ENCODE measurements at regions not wholly inside any gene's neighbourhood (a gene's known extent, or its start where the extent isn't known, plus 50 kb on each side); places are given as distances from the start of the nearest gene placed in this dataset.

DNA sequence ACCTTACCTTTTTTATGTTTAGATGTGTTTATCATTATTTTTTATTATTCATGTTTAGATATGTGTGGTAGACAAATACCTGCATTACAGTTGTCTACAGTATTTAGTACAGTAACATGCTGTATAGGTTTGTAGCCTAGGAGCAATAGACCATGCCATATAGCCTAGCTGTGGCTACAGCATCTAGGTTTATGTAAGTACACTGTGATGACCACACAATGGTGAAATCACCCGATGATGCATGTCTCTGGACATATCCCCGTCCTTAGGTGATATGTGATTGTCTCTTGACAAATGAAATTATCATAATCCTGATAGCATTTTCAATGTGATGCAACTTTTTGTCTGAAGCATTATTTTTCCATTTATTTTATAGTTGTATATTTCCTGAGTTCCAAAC lies 121.2 kb downstream of the DISP1 start:
- POLR2A ChIA-PET (ENCODE audit: partially characterized antibody): no interaction called here
- H3K4me1 ChIP-seq (replicated peaks in 1 of 4; ENCODE audit: control insufficient read depth in 3 of 4, insufficient read depth in 4 of 4, low read length in 3 of 4): no peaks in the 10 kb centered on the region
- H3K14ac ChIP-seq (ENCODE audit: insufficient read length): no peak overlapping the region
- TF ChIP-seq HDAC2 (IDR thresholded peaks at IDR 0.05; ENCODE audit: borderline replicate concordance in 1 of 2, low read depth in 2 of 2, low read length in 2 of 2) (no peak), SP1 (IDR thresholded peaks at IDR 0.05; ENCODE audit: low read depth, low read length) (no peak), POLR2A (IDR thresholded peaks at IDR 0.05; ENCODE audit: control extremely low read depth in 1 of 2, low read depth in 2 of 2, low read length in 2 of 2) (no peak), FOSL1 (IDR thresholded peaks at IDR 0.05; ENCODE audit: insufficient read depth, low read depth, low read length) (no peak), TCF12 (IDR thresholded peaks at IDR 0.05; ENCODE audit: low read depth, low read length) (no peak), CTBP2 (IDR thresholded peaks at IDR 0.05; ENCODE audit: borderline replicate concordance, insufficient read depth, insufficient read length, low read length) (no peak), HDAC6 (IDR thresholded peaks at IDR 0.05; ENCODE audit: low read depth, low read length) (no peak), BACH1 (IDR thresholded peaks at IDR 0.05; ENCODE audit: low read length) (no peak), CREB1 (IDR thresholded peaks at IDR 0.05) (no peak), CEBPB (IDR thresholded peaks at IDR 0.05; ENCODE audit: low read depth, low read length) (no peak), NRF1 (IDR thresholded peaks at IDR 0.05; ENCODE audit: low read depth, low read length) (no peak), SRF (IDR thresholded peaks at IDR 0.05; ENCODE audit: low read depth, low read length) (no peak)
- TF ChIP-seq, protein P1, sequence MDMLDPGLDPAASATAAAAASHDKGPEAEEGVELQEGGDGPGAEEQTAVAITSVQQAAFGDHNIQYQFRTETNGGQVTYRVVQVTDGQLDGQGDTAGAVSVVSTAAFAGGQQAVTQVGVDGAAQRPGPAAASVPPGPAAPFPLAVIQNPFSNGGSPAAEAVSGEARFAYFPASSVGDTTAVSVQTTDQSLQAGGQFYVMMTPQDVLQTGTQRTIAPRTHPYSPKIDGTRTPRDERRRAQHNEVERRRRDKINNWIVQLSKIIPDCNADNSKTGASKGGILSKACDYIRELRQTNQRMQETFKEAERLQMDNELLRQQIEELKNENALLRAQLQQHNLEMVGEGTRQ (IDR thresholded peaks at IDR 0.05; ENCODE audit: low read length): no peak
- TF ChIP-seq, protein P2, sequence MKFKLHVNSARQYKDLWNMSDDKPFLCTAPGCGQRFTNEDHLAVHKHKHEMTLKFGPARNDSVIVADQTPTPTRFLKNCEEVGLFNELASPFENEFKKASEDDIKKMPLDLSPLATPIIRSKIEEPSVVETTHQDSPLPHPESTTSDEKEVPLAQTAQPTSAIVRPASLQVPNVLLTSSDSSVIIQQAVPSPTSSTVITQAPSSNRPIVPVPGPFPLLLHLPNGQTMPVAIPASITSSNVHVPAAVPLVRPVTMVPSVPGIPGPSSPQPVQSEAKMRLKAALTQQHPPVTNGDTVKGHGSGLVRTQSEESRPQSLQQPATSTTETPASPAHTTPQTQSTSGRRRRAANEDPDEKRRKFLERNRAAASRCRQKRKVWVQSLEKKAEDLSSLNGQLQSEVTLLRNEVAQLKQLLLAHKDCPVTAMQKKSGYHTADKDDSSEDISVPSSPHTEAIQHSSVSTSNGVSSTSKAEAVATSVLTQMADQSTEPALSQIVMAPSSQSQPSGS (IDR thresholded peaks at IDR 0.05; ENCODE audit: low read length): no peak
- no peak overlapping the region for H3K27ac ChIP-seq (ENCODE audit: low read depth, low read length)
- no peak overlapping the region for H2BK20ac ChIP-seq (ENCODE audit: low read length)
- no peak overlapping the region for H2BK120ac ChIP-seq (replicated peaks; ENCODE audit: low read depth, low read length)
- no peak overlapping the region for H2BK5ac ChIP-seq (ENCODE audit: low read depth, low read length)
- H2BK15ac ChIP-seq (ENCODE audit: low read length): no peak overlapping the region
- no peak overlapping the region for H4K91ac ChIP-seq (replicated peaks; ENCODE audit: insufficient read length, low read length)
- H2BK12ac ChIP-seq (ENCODE audit: low read depth, low read length): no peak overlapping the region
- H3K9ac ChIP-seq (replicated peaks in 1 of 4; ENCODE audit: extremely low read depth in 1 of 4, low read depth in 3 of 4, low read length in 3 of 4): no peak overlapping the region
- no peaks in the 10 kb centered on the region for H3K36me3 ChIP-seq (ENCODE audit: control insufficient read depth in 2 of 4, insufficient read depth in 4 of 4, low read length in 3 of 4)
- H3K4me2 ChIP-seq (ENCODE audit: insufficient read depth in 1 of 2, low read depth in 2 of 2, low read length in 2 of 2): no peak overlapping the region
- DNase-seq (ENCODE audit: low read depth in 1 of 2, low spot score in 2 of 2) (no peak), FAIRE-seq (no peak)
- no peaks in the 10 kb centered on the region for H3K23me2 ChIP-seq (ENCODE audit: low read depth, low read length)
- no peak overlapping the region for H3K23ac ChIP-seq (ENCODE audit: insufficient read length)
- no peak overlapping the region for H3K56ac ChIP-seq (replicated peaks; ENCODE audit: insufficient read length, low read depth, low read length)
- no peaks in the 10 kb centered on the region for H4K20me1 ChIP-seq (replicated peaks in 1 of 2; ENCODE audit: control insufficient read depth in 1 of 2, insufficient read depth in 2 of 2, low read length in 2 of 2)
- H3K9me3 ChIP-seq (ENCODE audit: insufficient read depth in 2 of 2, low read depth in 1 of 2, low read length in 1 of 2): no peaks in the 10 kb centered on the region
- 98% methylated on average over 2 of the region's 2 CpGs; no CpG with 5 or more reads in 1 of the 2 experiments for WGBS, 2 experiments (ENCODE audit: extremely low coverage in 1 of 2, insufficient coverage in 1 of 2, insufficient read length in 1 of 2, insufficient replicate concordance in 2 of 2, low coverage in 1 of 2, low lambda C conversion rate in 2 of 2, missing lambda C conversion rate in 1 of 2)
- CTCF ChIA-PET (ENCODE audit: partially characterized antibody): no interaction called here
- H3K4ac ChIP-seq (replicated peaks; ENCODE audit: insufficient read length, low read depth, low read length): no peak overlapping the region
- H2AFZ ChIP-seq (ENCODE audit: low read length): no peak overlapping the region
- no peak overlapping the region for H4K5ac ChIP-seq (ENCODE audit: insufficient read length, low read depth, low read length)
- no peaks in the 10 kb centered on the region for H3K79me2 ChIP-seq (ENCODE audit: control insufficient read depth in 1 of 2, insufficient read depth in 2 of 2, low read length in 2 of 2)
- no peak overlapping the region for H4K8ac ChIP-seq (ENCODE audit: extremely low read depth, insufficient read depth, low read length)
- H3K79me1 ChIP-seq (ENCODE audit: low read depth, low read length): no peaks in the 10 kb centered on the region
- H3K18ac ChIP-seq (ENCODE audit: extremely low read depth, low read length): no peak overlapping the region
- H3K4me3 ChIP-seq (ENCODE audit: extremely low read depth in 1 of 4, insufficient read depth in 2 of 4, low read depth in 3 of 4, low read length in 4 of 4): no peak overlapping the region
- H3K27me3 ChIP-seq (replicated peaks in 1 of 4; ENCODE audit: control insufficient read depth in 3 of 4, extremely low read depth in 1 of 4, insufficient read depth in 3 of 4, low read length in 3 of 4): no peaks in the 10 kb centered on the region
- H2AK5ac ChIP-seq (ENCODE audit: low read depth, low read length): no peak overlapping the region
